ENCODE measurements at regions not wholly inside any gene's neighbourhood (a gene's known extent, or its start where the extent isn't known, plus 50 kb on each side); places are given as distances from the start of the nearest gene placed in this dataset.

DNA sequence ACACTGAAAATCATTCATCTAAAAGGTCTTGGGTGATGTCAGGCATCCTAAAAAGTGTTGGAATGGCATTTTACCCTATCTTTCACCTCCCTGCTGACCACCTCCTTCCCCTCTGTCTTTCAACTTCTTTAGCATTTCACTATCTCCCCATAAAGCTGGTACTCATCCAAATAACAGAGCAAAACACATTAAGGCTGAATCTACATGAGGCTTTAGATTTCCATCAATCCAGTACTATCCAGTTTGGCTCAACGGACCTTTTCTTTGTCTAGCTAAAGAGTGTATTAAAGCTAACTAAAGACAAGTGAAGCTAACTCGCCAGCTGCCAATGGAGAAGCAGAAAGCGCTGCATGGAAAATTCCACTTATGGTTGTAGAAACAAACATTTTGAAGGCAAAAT, 122.5 kb upstream of the NCKAP5 start:
- no peaks in the 10 kb centered on the region for H3K9me3 ChIP-seq (ENCODE audit: control insufficient read depth in 2 of 2, insufficient read depth in 1 of 2, low read depth in 1 of 2, low read length in 1 of 2)
- H3K4me1 ChIP-seq (ENCODE audit: control insufficient read depth in 3 of 3, insufficient read depth in 2 of 3, low read depth in 1 of 3, low read length in 2 of 3): no peaks in the 10 kb centered on the region
- no peaks in the 10 kb centered on the region for H3K27me3 ChIP-seq (ENCODE audit: control insufficient read depth in 3 of 3, insufficient read depth in 3 of 3, low read length in 3 of 3)
- no peak overlapping the region for H3K27ac ChIP-seq (ENCODE audit: low read depth in 1 of 3, low read length in 2 of 3)
- 53 to 77% (median 71%) methylated on average over 3 of the region's 3 CpGs for WGBS, 3 donors
- no peak overlapping the region for H3K4me3 ChIP-seq (ENCODE audit: low read depth in 1 of 3, low read length in 3 of 3)
- no peaks in the 10 kb centered on the region for H3K36me3 ChIP-seq (ENCODE audit: control insufficient read depth in 3 of 3, insufficient read depth in 2 of 3, low read depth in 1 of 3, low read length in 3 of 3)
- no peak for DNase-seq
- no peak for FAIRE-seq

- WGBS, 3 donors: 61 to 77% (median 65%) methylated on average over 2 of the region's 2 CpGs
- FAIRE-seq (no peak), DNase-seq (no peak)
- Histone ChIP-seq H3K4me1 (ENCODE audit: control insufficient read depth in 3 of 3, insufficient read depth in 2 of 3, low read depth in 1 of 3, low read length in 2 of 3) (no peaks in the 10 kb centered on the region), H3K9me3 (ENCODE audit: control insufficient read depth in 2 of 2, insufficient read depth in 1 of 2, low read depth in 1 of 2, low read length in 1 of 2) (no peaks in the 10 kb centered on the region), H3K4me3 (ENCODE audit: low read depth in 1 of 3, low read length in 3 of 3) (no peak overlapping the region), H3K27me3 (ENCODE audit: control insufficient read depth in 3 of 3, insufficient read depth in 3 of 3, low read length in 3 of 3) (no peaks in the 10 kb centered on the region), H3K36me3 (ENCODE audit: control insufficient read depth in 3 of 3, insufficient read depth in 2 of 3, low read depth in 1 of 3, low read length in 3 of 3) (no peaks in the 10 kb centered on the region), H3K27ac (ENCODE audit: low read depth in 1 of 3, low read length in 2 of 3) (no peak overlapping the region)
Measured at GRCh38 chr2:133691336-133691735, 123.1 kb upstream of the NCKAP5 start.

DNA sequence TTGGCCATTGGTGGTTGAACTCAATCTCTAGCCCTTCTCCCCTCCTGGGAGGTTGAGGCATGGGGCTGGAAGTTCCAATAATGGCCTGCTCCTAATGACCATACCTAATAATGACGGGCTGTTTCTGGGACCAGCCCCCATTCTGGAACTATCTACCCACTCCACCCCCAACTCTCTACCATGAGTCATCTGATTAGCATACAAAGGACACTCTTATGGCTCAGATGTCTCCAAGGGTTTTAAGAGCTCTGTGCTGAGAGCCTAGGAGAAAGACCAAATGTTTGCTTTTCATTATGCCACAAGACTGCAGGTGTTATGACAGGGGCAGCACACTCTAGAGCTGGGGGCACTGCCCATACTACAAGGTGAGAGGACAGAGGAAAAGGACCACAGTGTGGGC, 137.0 kb upstream of the NCKAP5 start:
- whole genome bisulfite sequencing, 3 donors: 45 to 77% (median 47%) methylated on average over 1 of the region's 1 CpG
- peaks cover 0 to 6% of the 10 kb centered on the region in 2 donors for H3K9me3 ChIP-seq (ENCODE audit: control insufficient read depth in 2 of 2, insufficient read depth in 1 of 2, low read depth in 1 of 2, low read length in 1 of 2)
- no peaks in the 10 kb centered on the region for H3K4me1 ChIP-seq (ENCODE audit: control insufficient read depth in 3 of 3, insufficient read depth in 2 of 3, low read depth in 1 of 3, low read length in 2 of 3)
- DNase-seq (no peak), FAIRE-seq (no peak)
- no peaks in the 10 kb centered on the region for H3K27me3 ChIP-seq (ENCODE audit: control insufficient read depth in 3 of 3, insufficient read depth in 3 of 3, low read length in 3 of 3)
- H3K36me3 ChIP-seq (ENCODE audit: control insufficient read depth in 3 of 3, insufficient read depth in 2 of 3, low read depth in 1 of 3, low read length in 3 of 3): no peaks in the 10 kb centered on the region
- no peak overlapping the region for H3K4me3 ChIP-seq (ENCODE audit: low read depth in 1 of 3, low read length in 3 of 3)
- H3K27ac ChIP-seq (ENCODE audit: low read depth in 1 of 3, low read length in 2 of 3): no peak overlapping the region

- WGBS, 3 donors: 83 to 88% (median 85%) methylated on average over 3 of the region's 3 CpGs
- peaks cover 0 to 6% of the 10 kb centered on the region in 2 donors for H3K9me3 ChIP-seq (ENCODE audit: control insufficient read depth in 2 of 2, insufficient read depth in 1 of 2, low read depth in 1 of 2, low read length in 1 of 2)
- no peak for FAIRE-seq
- H3K27ac ChIP-seq (ENCODE audit: low read depth in 1 of 3, low read length in 2 of 3): no peak overlapping the region
- no peak for DNase-seq
- H3K27me3 ChIP-seq (ENCODE audit: control insufficient read depth in 3 of 3, insufficient read depth in 3 of 3, low read length in 3 of 3): no peaks in the 10 kb centered on the region
- H3K4me3 ChIP-seq (ENCODE audit: low read depth in 1 of 3, low read length in 3 of 3): no peak overlapping the region
- H3K36me3 ChIP-seq (ENCODE audit: control insufficient read depth in 3 of 3, insufficient read depth in 2 of 3, low read depth in 1 of 3, low read length in 3 of 3): no peaks in the 10 kb centered on the region
- no peaks in the 10 kb centered on the region for H3K4me1 ChIP-seq (ENCODE audit: control insufficient read depth in 3 of 3, insufficient read depth in 2 of 3, low read depth in 1 of 3, low read length in 2 of 3)
Measured at GRCh38 chr2:133710613-133711012, 142.3 kb upstream of the NCKAP5 start.

DNA sequence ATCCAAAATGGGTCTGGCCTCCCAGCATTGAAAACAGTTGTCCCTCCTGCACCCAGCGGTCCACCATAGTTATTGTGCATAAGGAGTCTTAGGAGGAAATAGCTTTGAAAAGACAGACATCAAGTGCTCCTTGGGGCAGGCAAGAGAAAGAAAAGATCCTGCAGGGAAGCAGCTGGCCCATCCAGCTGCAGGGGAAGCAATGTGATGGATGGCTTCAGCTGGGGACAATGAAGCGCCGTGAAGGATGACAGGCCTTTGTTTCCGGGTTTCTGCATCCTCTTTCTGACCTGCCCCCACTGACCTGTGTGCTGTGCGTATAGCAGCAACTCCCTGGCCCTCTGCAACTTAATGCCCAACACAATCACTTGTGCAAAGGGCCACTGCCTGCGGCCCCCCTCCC, 142.9 kb upstream of the NCKAP5 start:
- Histone ChIP-seq H3K4me1 (ENCODE audit: control insufficient read depth in 3 of 3, insufficient read depth in 2 of 3, low read depth in 1 of 3, low read length in 2 of 3) (no peaks in the 10 kb centered on the region), H3K27ac (ENCODE audit: low read depth in 1 of 3, low read length in 2 of 3) (no peak overlapping the region), H3K36me3 (ENCODE audit: control insufficient read depth in 3 of 3, insufficient read depth in 2 of 3, low read depth in 1 of 3, low read length in 3 of 3) (no peaks in the 10 kb centered on the region), H3K4me3 (ENCODE audit: low read depth in 1 of 3, low read length in 3 of 3) (no peak overlapping the region), H3K9me3 (ENCODE audit: control insufficient read depth in 2 of 2, insufficient read depth in 1 of 2, low read depth in 1 of 2, low read length in 1 of 2) (peaks cover 0 to 6% of the 10 kb centered on the region in 2 donors), H3K27me3 (ENCODE audit: control insufficient read depth in 3 of 3, insufficient read depth in 3 of 3, low read length in 3 of 3) (no peaks in the 10 kb centered on the region)
- FAIRE-seq (no peak), DNase-seq (no peak)
- 43 to 53% (median 48%) methylated on average over 6 of the region's 6 CpGs for WGBS, 3 donors

- Histone ChIP-seq H3K36me3 (ENCODE audit: control insufficient read depth in 3 of 3, insufficient read depth in 2 of 3, low read depth in 1 of 3, low read length in 3 of 3) (no peaks in the 10 kb centered on the region), H3K4me1 (ENCODE audit: control insufficient read depth in 3 of 3, insufficient read depth in 2 of 3, low read depth in 1 of 3, low read length in 2 of 3) (no peaks in the 10 kb centered on the region), H3K4me3 (ENCODE audit: low read depth in 1 of 3, low read length in 3 of 3) (no peak overlapping the region), H3K27me3 (ENCODE audit: control insufficient read depth in 3 of 3, insufficient read depth in 3 of 3, low read length in 3 of 3) (no peaks in the 10 kb centered on the region), H3K27ac (ENCODE audit: low read depth in 1 of 3, low read length in 2 of 3) (no peak overlapping the region), H3K9me3 (ENCODE audit: control insufficient read depth in 2 of 2, insufficient read depth in 1 of 2, low read depth in 1 of 2, low read length in 1 of 2) (peaks cover 0 to 6% of the 10 kb centered on the region in 2 donors)
- no peak for FAIRE-seq
- DNase-seq: no peak
- 54 to 73% (median 62%) methylated on average over 6 of the region's 6 CpGs for WGBS, 3 donors
Measured at GRCh38 chr2:133711806-133712205, 143.5 kb upstream of the NCKAP5 start.

DNA sequence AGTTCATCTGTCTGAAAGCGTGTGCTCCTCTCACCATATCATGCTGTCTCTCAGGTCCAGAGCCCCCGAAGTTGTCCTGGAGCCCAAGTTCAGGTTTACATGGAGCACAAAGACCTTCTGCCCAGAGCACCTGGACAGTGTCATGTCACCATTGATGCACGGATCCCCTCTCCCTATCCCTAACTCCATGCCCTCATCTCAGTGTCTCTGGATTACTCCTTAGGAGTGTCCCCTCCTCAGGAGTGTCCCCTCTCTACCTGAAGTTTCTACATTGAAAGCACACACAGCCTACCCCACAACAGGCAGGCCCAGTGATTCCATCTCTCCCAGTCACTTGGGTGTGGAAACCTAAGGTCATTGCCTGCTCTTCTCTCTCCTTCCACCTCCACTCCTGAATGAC, 144.1 kb upstream of the NCKAP5 start:
- Histone ChIP-seq H3K4me1 (ENCODE audit: control insufficient read depth in 3 of 3, insufficient read depth in 2 of 3, low read depth in 1 of 3, low read length in 2 of 3) (no peaks in the 10 kb centered on the region), H3K9me3 (ENCODE audit: control insufficient read depth in 2 of 2, insufficient read depth in 1 of 2, low read depth in 1 of 2, low read length in 1 of 2) (peaks cover 0 to 6% of the 10 kb centered on the region in 2 donors), H3K36me3 (ENCODE audit: control insufficient read depth in 3 of 3, insufficient read depth in 2 of 3, low read depth in 1 of 3, low read length in 3 of 3) (no peaks in the 10 kb centered on the region), H3K27me3 (ENCODE audit: control insufficient read depth in 3 of 3, insufficient read depth in 3 of 3, low read length in 3 of 3) (no peaks in the 10 kb centered on the region), H3K27ac (ENCODE audit: low read depth in 1 of 3, low read length in 2 of 3) (no peak overlapping the region), H3K4me3 (ENCODE audit: low read depth in 1 of 3, low read length in 3 of 3) (no peak overlapping the region)
- FAIRE-seq (no peak), DNase-seq (no peak)
- WGBS, 3 donors: 74 to 91% (median 76%) methylated on average over 3 of the region's 3 CpGs

DNA sequence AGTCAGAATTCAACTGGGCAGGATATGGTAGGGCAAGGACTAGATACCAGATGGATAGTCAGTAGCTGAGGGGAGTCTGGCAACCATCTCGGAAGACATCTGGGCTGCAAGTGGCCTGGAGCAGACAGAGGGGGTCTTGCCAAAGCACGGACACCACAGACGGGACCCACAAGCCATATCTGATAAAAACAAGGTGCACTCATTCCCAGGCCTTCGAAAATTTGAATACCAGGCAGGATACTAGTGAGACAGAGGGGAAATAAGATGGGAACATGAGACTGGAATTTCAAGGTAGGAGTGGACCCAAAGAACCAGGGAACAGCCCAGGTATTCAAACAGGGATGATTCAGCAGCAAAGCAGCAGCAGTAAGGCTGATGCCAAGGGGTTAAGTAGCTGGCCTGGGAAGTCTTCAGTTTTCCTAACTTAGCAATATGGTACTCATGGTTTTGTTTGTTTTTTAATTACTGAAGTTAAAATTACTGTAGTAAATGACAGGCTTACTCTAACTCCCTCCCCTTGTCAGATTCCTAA, 144.9 kb upstream of the NCKAP5 start:
- Histone ChIP-seq H3K27ac (ENCODE audit: low read depth in 1 of 3, low read length in 2 of 3) (no peak overlapping the region), H3K27me3 (ENCODE audit: control insufficient read depth in 3 of 3, insufficient read depth in 3 of 3, low read length in 3 of 3) (no peaks in the 10 kb centered on the region), H3K9me3 (ENCODE audit: control insufficient read depth in 2 of 2, insufficient read depth in 1 of 2, low read depth in 1 of 2, low read length in 1 of 2) (peaks cover 0 to 6% of the 10 kb centered on the region in 2 donors), H3K36me3 (ENCODE audit: control insufficient read depth in 3 of 3, insufficient read depth in 2 of 3, low read depth in 1 of 3, low read length in 3 of 3) (no peaks in the 10 kb centered on the region), H3K4me1 (ENCODE audit: control insufficient read depth in 3 of 3, insufficient read depth in 2 of 3, low read depth in 1 of 3, low read length in 2 of 3) (no peaks in the 10 kb centered on the region), H3K4me3 (ENCODE audit: low read depth in 1 of 3, low read length in 3 of 3) (no peak overlapping the region)
- DNase-seq (no peak), FAIRE-seq (no peak)
- WGBS, 3 donors: 75 to 88% (median 84%) methylated on average over 4 of the region's 4 CpGs

DNA sequence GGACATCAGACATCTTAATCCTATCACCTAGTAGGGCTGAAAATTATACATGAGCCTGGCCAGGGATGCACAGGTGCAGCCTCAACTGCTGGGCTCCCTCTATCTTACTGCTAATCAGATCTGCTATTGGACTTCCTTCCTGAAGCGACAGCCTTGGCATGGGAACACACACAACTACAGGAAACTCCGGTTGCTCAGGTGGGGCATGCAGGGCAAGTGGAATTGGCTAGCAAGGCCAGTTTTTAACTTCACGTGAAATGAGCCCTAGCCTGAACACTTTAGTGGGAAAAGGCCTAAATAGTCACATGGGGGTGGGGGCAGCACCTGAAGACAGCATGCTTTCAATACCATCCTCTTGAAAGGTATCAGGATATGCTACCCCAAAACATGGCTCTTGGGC, 147.9 kb upstream of the NCKAP5 start:
- no peaks in the 10 kb centered on the region for H3K9me3 ChIP-seq (ENCODE audit: control insufficient read depth in 2 of 2, insufficient read depth in 1 of 2, low read depth in 1 of 2, low read length in 1 of 2)
- DNase-seq (no peak), FAIRE-seq (no peak)
- peaks cover 0 to 2% (median 0%) of the 10 kb centered on the region in 3 donors for H3K27me3 ChIP-seq (ENCODE audit: control insufficient read depth in 3 of 3, insufficient read depth in 3 of 3, low read length in 3 of 3)
- H3K4me1 ChIP-seq (ENCODE audit: control insufficient read depth in 3 of 3, insufficient read depth in 2 of 3, low read depth in 1 of 3, low read length in 2 of 3): no peaks in the 10 kb centered on the region
- 37 to 68% (median 42%) methylated on average over 3 of the region's 3 CpGs for WGBS, 3 donors
- no peak overlapping the region for H3K4me3 ChIP-seq (ENCODE audit: low read depth in 1 of 3, low read length in 3 of 3)
- H3K36me3 ChIP-seq (ENCODE audit: control insufficient read depth in 3 of 3, insufficient read depth in 2 of 3, low read depth in 1 of 3, low read length in 3 of 3): no peaks in the 10 kb centered on the region
- no peak overlapping the region for H3K27ac ChIP-seq (ENCODE audit: low read depth in 1 of 3, low read length in 2 of 3)
